Transverse colon (tissue), 4 donors: ENCODE measurements at regions not wholly inside any gene's neighbourhood (a gene's known extent, or its start where the extent isn't known, plus 50 kb on each side); places are given as distances from the start of the nearest gene placed in this dataset.

ENCODE experiments used
- POLR2AphosphoS5 ChIP-seq, 3 donors: sonication (generic); formaldehyde crosslinking; IDR thresholded peaks; one replicate each; pipeline ENCODE4 v1.6.1; 2016; ENCODE audit warnings: antibody characterized with exemption in 3 of 3
- TF ChIP-seq, protein P1 (sequence below), 5 experiments: fragments of 200-600 bp in 3 of 5; fragments of 450-650 bp in 2 of 5; sonication (generic) in 3 of 5; IDR thresholded peaks; 1 replicate in 2 of 5; 2 replicates in 3 of 5; pipeline ENCODE4 v1.5.1; 2016 to 2017; ENCODE audit warnings: antibody characterized with exemption in 5 of 5, inconsistent platforms in 3 of 5, mild to moderate bottlenecking in 2 of 5, moderate library complexity in 1 of 5

GRCh38 chr10:128494665-128495064 lies 368.4 kb upstream of the MKI67 start:
- TF ChIP-seq, protein P1, sequence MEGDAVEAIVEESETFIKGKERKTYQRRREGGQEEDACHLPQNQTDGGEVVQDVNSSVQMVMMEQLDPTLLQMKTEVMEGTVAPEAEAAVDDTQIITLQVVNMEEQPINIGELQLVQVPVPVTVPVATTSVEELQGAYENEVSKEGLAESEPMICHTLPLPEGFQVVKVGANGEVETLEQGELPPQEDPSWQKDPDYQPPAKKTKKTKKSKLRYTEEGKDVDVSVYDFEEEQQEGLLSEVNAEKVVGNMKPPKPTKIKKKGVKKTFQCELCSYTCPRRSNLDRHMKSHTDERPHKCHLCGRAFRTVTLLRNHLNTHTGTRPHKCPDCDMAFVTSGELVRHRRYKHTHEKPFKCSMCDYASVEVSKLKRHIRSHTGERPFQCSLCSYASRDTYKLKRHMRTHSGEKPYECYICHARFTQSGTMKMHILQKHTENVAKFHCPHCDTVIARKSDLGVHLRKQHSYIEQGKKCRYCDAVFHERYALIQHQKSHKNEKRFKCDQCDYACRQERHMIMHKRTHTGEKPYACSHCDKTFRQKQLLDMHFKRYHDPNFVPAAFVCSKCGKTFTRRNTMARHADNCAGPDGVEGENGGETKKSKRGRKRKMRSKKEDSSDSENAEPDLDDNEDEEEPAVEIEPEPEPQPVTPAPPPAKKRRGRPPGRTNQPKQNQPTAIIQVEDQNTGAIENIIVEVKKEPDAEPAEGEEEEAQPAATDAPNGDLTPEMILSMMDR (IDR thresholded peaks at IDR 0.05) = no peak
- no peak for TF ChIP-seq POLR2AphosphoS5 (IDR thresholded peaks at IDR 0.05)
